ENCODE measurements at regions not wholly inside any gene's neighbourhood (a gene's known extent, or its start where the extent isn't known, plus 50 kb on each side); places are given as distances from the start of the nearest gene placed in this dataset.
"Not testable (repeated sequence)": the region's sequence is repeated elsewhere in the genome, so short reads cannot be mapped to it uniquely, and the experiment has no call there.

GRCh38 chr18:77329651-77330050, 80.0 kb downstream of the GALR1 start:
- DNase-seq (ENCODE audit: low read depth in 2 of 3, low spot score in 1 of 3): no peak

- DNase-seq (ENCODE audit: low read depth in 2 of 3, low spot score in 1 of 3): no peak
Observed at GRCh38 chr18:77334876-77335275, 85.2 kb downstream of the GALR1 start.

GRCh38 chr18:77337604-77338003, 88.0 kb downstream of the GALR1 start:
- DNase-seq (ENCODE audit: low read depth in 2 of 3, low spot score in 1 of 3): no peak

- DNase-seq (ENCODE audit: low read depth in 2 of 3, low spot score in 1 of 3): no peak
Observed at GRCh38 chr18:77339093-77339492, 89.4 kb downstream of the GALR1 start.

- DNase-seq (ENCODE audit: low read depth in 2 of 3, low spot score in 1 of 3): no peak
Observed at GRCh38 chr18:77339623-77340022, 90.0 kb downstream of the GALR1 start.

- DNase-seq (ENCODE audit: low read depth in 2 of 3, low spot score in 1 of 3): no peak
Observed at GRCh38 chr18:77340815-77341214, 91.2 kb downstream of the GALR1 start.

- DNase-seq (ENCODE audit: low read depth in 2 of 3, low spot score in 1 of 3): no peak
Observed at GRCh38 chr18:77341527-77342325, 92.1 kb downstream of the GALR1 start.

GRCh38 chr18:77342736-77343135, 93.1 kb downstream of the GALR1 start:
- DNase-seq (ENCODE audit: low read depth in 2 of 3, low spot score in 1 of 3): no peak

GRCh38 chr18:77343846-77344510, 94.3 kb downstream of the GALR1 start:
- no peak for DNase-seq (ENCODE audit: low read depth in 2 of 3, low spot score in 1 of 3)

- DNase-seq (ENCODE audit: low read depth in 2 of 3, low spot score in 1 of 3): no peak
Observed at GRCh38 chr18:77344786-77345500, 95.3 kb downstream of the GALR1 start.

- DNase-seq (ENCODE audit: low read depth in 2 of 3, low spot score in 1 of 3): no peak
Observed at GRCh38 chr18:77346208-77346810, 96.7 kb downstream of the GALR1 start.

GRCh38 chr18:77353349-77353748, 103.7 kb downstream of the GALR1 start:
- not testable (repeated sequence) for DNase-seq (ENCODE audit: low read depth in 2 of 3, low spot score in 1 of 3)

- no peak for DNase-seq (ENCODE audit: low read depth in 2 of 3, low spot score in 1 of 3)
Observed at GRCh38 chr18:77359561-77360314, 110.1 kb downstream of the GALR1 start.

GRCh38 chr18:77360315-77361190, 110.9 kb downstream of the GALR1 start:
- DNase-seq (ENCODE audit: low read depth in 2 of 3, low spot score in 1 of 3): no peak

- DNase-seq (ENCODE audit: low read depth in 2 of 3, low spot score in 1 of 3): no peak
Observed at GRCh38 chr18:77361382-77361781, 111.7 kb downstream of the GALR1 start.

- no peak for DNase-seq (ENCODE audit: low read depth in 2 of 3, low spot score in 1 of 3)
Observed at GRCh38 chr18:77365667-77366066, 116.0 kb downstream of the GALR1 start.

- DNase-seq (ENCODE audit: low read depth in 2 of 3, low spot score in 1 of 3): no peak
Observed at GRCh38 chr18:77366067-77366719, 116.5 kb downstream of the GALR1 start.

- DNase-seq (ENCODE audit: low read depth in 2 of 3, low spot score in 1 of 3): no peak
Observed at GRCh38 chr18:77366720-77367641, 117.3 kb downstream of the GALR1 start.

All from stimulated activated CD4-positive, alpha-beta T cell treated with anti-CD3 and anti-CD28 coated beads, Interleukin-12 subunit alpha, Interleukin-12 subunit beta, amount 100 ng/mL, for 48 hours (primary cell).